Liver (tissue), 3 donors: ENCODE measurements at regions not wholly inside any gene's neighbourhood (a gene's known extent, or its start where the extent isn't known, plus 50 kb on each side); places are given as distances from the start of the nearest gene placed in this dataset.

ENCODE experiments used
- ATF3 ChIP-seq: IDR thresholded peaks from 2 replicates; pipeline ENCODE4 v1.6.1; 2016; ENCODE audit warnings: antibody characterized with exemption
- CTCF ChIP-seq: fragments of 150-350 bp; IDR thresholded peaks from 2 replicates; pipeline ENCODE4 v1.5.1; 2017; ENCODE audit warnings: improper control_type of control experiment, low read depth, low read length; ENCODE audit not compliant: missing input control
- NR2F2 ChIP-seq: IDR thresholded peaks from 2 replicates; pipeline ENCODE4 v1.6.1; 2016; ENCODE audit warnings: antibody characterized with exemption
- RAD21 ChIP-seq, 2 donors: IDR thresholded peaks; 2 replicates each; pipeline ENCODE4 v1.6.1; 2016; ENCODE audit warnings: antibody characterized with exemption in 2 of 2, mild to moderate bottlenecking in 2 of 2
- REST ChIP-seq: IDR thresholded peaks from 2 replicates; pipeline ENCODE4 v1.6.1; 2016; ENCODE audit warnings: antibody characterized with exemption, mild to moderate bottlenecking
- RXRA ChIP-seq, 2 donors: IDR thresholded peaks; 2 replicates each; pipeline ENCODE4 v1.6.1; 2017 to 2018; ENCODE audit warnings: antibody characterized with exemption in 2 of 2, mild to moderate bottlenecking in 1 of 2
- TAF1 ChIP-seq: conservative IDR thresholded peaks from 2 replicates; pipeline ENCODE4 v1.6.1; 2016; ENCODE audit warnings: antibody characterized with exemption, mild to moderate bottlenecking
- YY1 ChIP-seq: IDR thresholded peaks from 2 replicates; pipeline ENCODE4 v1.6.1; 2016; ENCODE audit warnings: antibody characterized with exemption, mild to moderate bottlenecking
- donor health status: healthy.
- donor health status: healthy.

- TF ChIP-seq CTCF (no peak), ATF3 (no peak), REST (no peak), YY1 (no peak), RAD21 (IDR thresholded peaks at IDR 0.05) (no peak), NR2F2 (no peak), RXRA (IDR thresholded peaks at IDR 0.05) (no peak), TAF1 (no peak)
These were observed 393.1 kb upstream of the KCNH7 start for GRCh38 chr2:163231666-163232065.
